H9 (cell line): ENCODE measurements at regions not wholly inside any gene's neighbourhood (a gene's known extent, or its start where the extent isn't known, plus 50 kb on each side); places are given as distances from the start of the nearest gene placed in this dataset.

Experiments used
- DNase-seq: peaks from one replicate; pipeline ENCODE4 v3.0.0-alpha.2; 2017
- H2AFZ ChIP-seq: one replicate; pipeline ENCODE4 v1.6.1; 2013; ENCODE audit warnings: mild to moderate bottlenecking, low read length, control low read depth, moderate library complexity
- H2AK5ac ChIP-seq: 2 replicates; pipeline ENCODE4 v1.6.1; 2013; ENCODE audit warnings: low read length, control low read depth, mixed read lengths; ENCODE audit not compliant: insufficient read length
- H2BK120ac ChIP-seq: one replicate; pipeline ENCODE4 v1.6.1; 2013; ENCODE audit warnings: low read depth, mild to moderate bottlenecking, low read length, control low read depth, inconsistent platforms; ENCODE audit not compliant: poor library complexity, severe bottlenecking
- H2BK12ac ChIP-seq: 2 replicates; pipeline ENCODE4 v1.6.1; 2013; ENCODE audit warnings: low read length, control low read depth, mixed read lengths, low read depth; ENCODE audit not compliant: insufficient read length
- H2BK15ac ChIP-seq: 2 replicates; pipeline ENCODE4 v1.6.1; 2013; ENCODE audit warnings: low read depth, low read length, control low read depth
- H2BK20ac ChIP-seq: one replicate; pipeline ENCODE4 v1.6.1; 2013; ENCODE audit warnings: low read depth, mild to moderate bottlenecking, low read length, control low read depth, inconsistent platforms; ENCODE audit not compliant: poor library complexity, severe bottlenecking
- H2BK5ac ChIP-seq: 2 replicates; pipeline ENCODE4 v1.6.1; 2013; ENCODE audit warnings: low read length, control low read depth, mixed read lengths; ENCODE audit not compliant: insufficient read length
- H3K14ac ChIP-seq: 2 replicates; pipeline ENCODE4 v1.6.1; 2013; ENCODE audit warnings: low read length, control low read depth; ENCODE audit not compliant: insufficient read depth
- H3K18ac ChIP-seq: 2 replicates; pipeline ENCODE4 v1.6.1; 2013; ENCODE audit warnings: low read depth, mild to moderate bottlenecking, mixed read lengths, low read length, control low read depth; ENCODE audit not compliant: insufficient read length
- H3K23ac ChIP-seq: 2 replicates; pipeline ENCODE4 v1.6.1; 2013; ENCODE audit warnings: low read length, control low read depth, mixed read lengths, low read depth; ENCODE audit not compliant: insufficient read length
- H3K23me2 ChIP-seq: 2 replicates; pipeline ENCODE4 v1.6.1; 2013; ENCODE audit warnings: low read depth, mild to moderate bottlenecking, mixed read lengths, low read length, control low read depth; ENCODE audit not compliant: insufficient read length, poor library complexity, severe bottlenecking
- H3K27ac ChIP-seq: 2 replicates; pipeline ENCODE4 v1.5.1; 2013; ENCODE audit warnings: low read length, control low read depth, mixed read lengths, low read depth; ENCODE audit not compliant: insufficient read length
- H3K27me3 ChIP-seq: 2 replicates; pipeline ENCODE4 v1.6.1; 2013; ENCODE audit warnings: low read length, control low read depth, inconsistent platforms; ENCODE audit not compliant: insufficient read depth
- H3K4ac ChIP-seq: 2 replicates; pipeline ENCODE4 v1.6.1; 2013; ENCODE audit warnings: low read depth, mild to moderate bottlenecking, control low read depth, inconsistent platforms, low read length, moderate library complexity
- H3K4me1 ChIP-seq: 2 replicates; pipeline ENCODE4 v1.6.1; 2013; ENCODE audit warnings: low read length, control low read depth, inconsistent platforms; ENCODE audit not compliant: insufficient read depth
- H3K4me2 ChIP-seq: 2 replicates; pipeline ENCODE4 v1.6.1; 2013; ENCODE audit warnings: low read length, control low read depth, mixed read lengths; ENCODE audit not compliant: insufficient read length, insufficient read depth
- H3K56ac ChIP-seq: 2 replicates; pipeline ENCODE4 v1.6.1; 2013; ENCODE audit warnings: low read depth, mild to moderate bottlenecking, mixed read lengths, low read length, control low read depth; ENCODE audit not compliant: insufficient read length
- H3K79me1 ChIP-seq: 2 replicates; pipeline ENCODE4 v1.6.1; 2013; ENCODE audit warnings: low read depth, mild to moderate bottlenecking, moderate library complexity, low read length, control low read depth, inconsistent platforms; ENCODE audit not compliant: insufficient read depth, poor library complexity, severe bottlenecking
- H3K79me2 ChIP-seq: 2 replicates; pipeline ENCODE4 v1.6.1; 2013; ENCODE audit warnings: low read length, control low read depth, inconsistent platforms; ENCODE audit not compliant: insufficient read depth
- H3K9ac ChIP-seq: 2 replicates; pipeline ENCODE4 v1.6.1; 2013; ENCODE audit warnings: low read length, control low read depth, mixed read lengths; ENCODE audit not compliant: insufficient read length; ENCODE audit errors: extremely low read depth
- H3K9me3 ChIP-seq: one replicate; pipeline ENCODE4 v1.6.1; 2013; ENCODE audit warnings: low read depth, low read length, inconsistent platforms; ENCODE audit not compliant: control insufficient read depth
- H3T11ph ChIP-seq: one replicate; pipeline ENCODE4 v1.6.1; 2013; ENCODE audit warnings: mild to moderate bottlenecking, low read length, control low read depth, inconsistent platforms
- H4K20me1 ChIP-seq: one replicate; pipeline ENCODE4 v1.6.1; 2013; ENCODE audit not compliant: control insufficient read depth, insufficient read length, insufficient read depth
- H4K5ac ChIP-seq: 2 replicates; pipeline ENCODE4 v1.6.1; 2013; ENCODE audit warnings: low read depth, mild to moderate bottlenecking, mixed read lengths, low read length, control low read depth; ENCODE audit not compliant: insufficient read length
- H4K8ac ChIP-seq: replicated peaks from 2 replicates; pipeline ENCODE4 v1.6.1; 2013; ENCODE audit warnings: low read length, control low read depth, mixed read lengths, low read depth; ENCODE audit not compliant: insufficient read length
- H4K91ac ChIP-seq: 2 replicates; pipeline ENCODE4 v1.6.1; 2013; ENCODE audit warnings: low read depth, mild to moderate bottlenecking, moderate library complexity, mixed read lengths, low read length, control low read depth; ENCODE audit not compliant: insufficient read length
- H3K27ac Mint-ChIP-seq, 3 experiments: 2 replicates in 2 of 3; 3 replicates in 1 of 3; pipeline ENCODE4 v1.8.0; 2020 to 2021; ENCODE audit warnings: mixed read lengths in 3 of 3, mild to moderate bottlenecking in 1 of 3, moderate library complexity in 1 of 3
- H3K27me3 Mint-ChIP-seq: 2 replicates; pipeline ENCODE4 v1.8.0; 2021; ENCODE audit warnings: low read depth, mild to moderate bottlenecking, moderate library complexity, mixed read lengths
- H3K36me3 Mint-ChIP-seq, 3 experiments: 2 replicates in 2 of 3; 3 replicates in 1 of 3; pipeline ENCODE4 v1.8.0; 2020 to 2021; ENCODE audit warnings: low read depth in 3 of 3, mixed read lengths in 3 of 3; ENCODE audit not compliant: insufficient read depth in 1 of 3
- H3K4me1 Mint-ChIP-seq, 2 experiments: 2 replicates each; pipeline ENCODE4 v1.8.0; 2020; ENCODE audit warnings: mixed read lengths in 2 of 2
- H3K4me3 Mint-ChIP-seq, 2 experiments: 2 replicates in 1 of 2; 3 replicates in 1 of 2; pipeline ENCODE4 v1.8.0; 2020 to 2021; ENCODE audit warnings: mild to moderate bottlenecking in 2 of 2, mixed read lengths in 2 of 2, moderate library complexity in 1 of 2
- H3K9me3 Mint-ChIP-seq, 2 experiments: 2 replicates in 1 of 2; 3 replicates in 1 of 2; pipeline ENCODE4 v1.8.0; 2020; ENCODE audit warnings: mild to moderate bottlenecking in 2 of 2, mixed read lengths in 2 of 2, moderate library complexity in 1 of 2
- WGBS: extraction: QIAGEN DNeasy Blood & Tissue Kit; methylation state at CpG from one replicate; pipeline ENCODE4 v1.1.7; 2013; ENCODE audit warnings: missing lambda C conversion rate, low lambda C conversion rate, mixed read lengths; ENCODE audit not compliant: insufficient read length; ENCODE audit errors: extremely low coverage; 5-methylcytosine and 5-hydroxymethylcytosine counted together
- TF ChIP-seq, protein P1 (sequence below): fragments of 200-600 bp; sonication (generic); conservative IDR thresholded peaks from 3 replicates; pipeline ENCODE4 v1.8.0; 2021; ENCODE audit warnings: antibody characterized with exemption, mild to moderate bottlenecking

- Histone ChIP-seq H3K27ac (no peak overlapping the region), H4K91ac (no peak overlapping the region), H3K18ac (no peak overlapping the region), H3K9ac (no peak overlapping the region), H2AK5ac (no peak overlapping the region), H4K20me1 (no peaks in the 10 kb centered on the region), H2AFZ (no peak overlapping the region), H3K23me2 (no peaks in the 10 kb centered on the region), H3K56ac (no peak overlapping the region), H2BK12ac (no peak overlapping the region), H3K79me2 (no peaks in the 10 kb centered on the region), H3K4me1 (peaks cover 3% of the 10 kb centered on the region; the same call in 1 of the 2 replicates), H2BK120ac (no peak overlapping the region), H3K14ac (no peak overlapping the region), H3T11ph (no peak overlapping the region), H3K4ac (no peak overlapping the region), H3K27me3 (no peaks in the 10 kb centered on the region), H4K5ac (no peak overlapping the region), H3K79me1 (no peaks in the 10 kb centered on the region), H2BK15ac (no peak overlapping the region), H3K23ac (no peak overlapping the region), H3K9me3 (no peaks in the 10 kb centered on the region), H2BK20ac (no peak overlapping the region), H4K8ac (no peak overlapping the region), H2BK5ac (no peak overlapping the region), H3K4me2 (no peak overlapping the region)
- H3K36me3 Mint-ChIP-seq: peaks cover 0 to 2% (median 1%) of the 10 kb centered on the region in 3 experiments; a peak in 2 of 7 replicates
- H3K4me3 Mint-ChIP-seq: no peak overlapping the region
- no peak overlapping the region for H3K27ac Mint-ChIP-seq
- H3K27me3 Mint-ChIP-seq: no peaks in the 10 kb centered on the region
- WGBS: no CpG with 5 or more reads among the region's 1 CpG
- no peaks in the 10 kb centered on the region for H3K4me1 Mint-ChIP-seq
- TF ChIP-seq, protein P1, sequence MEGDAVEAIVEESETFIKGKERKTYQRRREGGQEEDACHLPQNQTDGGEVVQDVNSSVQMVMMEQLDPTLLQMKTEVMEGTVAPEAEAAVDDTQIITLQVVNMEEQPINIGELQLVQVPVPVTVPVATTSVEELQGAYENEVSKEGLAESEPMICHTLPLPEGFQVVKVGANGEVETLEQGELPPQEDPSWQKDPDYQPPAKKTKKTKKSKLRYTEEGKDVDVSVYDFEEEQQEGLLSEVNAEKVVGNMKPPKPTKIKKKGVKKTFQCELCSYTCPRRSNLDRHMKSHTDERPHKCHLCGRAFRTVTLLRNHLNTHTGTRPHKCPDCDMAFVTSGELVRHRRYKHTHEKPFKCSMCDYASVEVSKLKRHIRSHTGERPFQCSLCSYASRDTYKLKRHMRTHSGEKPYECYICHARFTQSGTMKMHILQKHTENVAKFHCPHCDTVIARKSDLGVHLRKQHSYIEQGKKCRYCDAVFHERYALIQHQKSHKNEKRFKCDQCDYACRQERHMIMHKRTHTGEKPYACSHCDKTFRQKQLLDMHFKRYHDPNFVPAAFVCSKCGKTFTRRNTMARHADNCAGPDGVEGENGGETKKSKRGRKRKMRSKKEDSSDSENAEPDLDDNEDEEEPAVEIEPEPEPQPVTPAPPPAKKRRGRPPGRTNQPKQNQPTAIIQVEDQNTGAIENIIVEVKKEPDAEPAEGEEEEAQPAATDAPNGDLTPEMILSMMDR: no peak
- H3K9me3 Mint-ChIP-seq: peaks cover 3 to 4% of the 10 kb centered on the region in 2 experiments; a peak in 3 of 5 replicates
- DNase-seq: no peak
These were observed 255.9 kb downstream of the GALR1 start for GRCh38 chr18:77505499-77505898.
